PFSK-1 (cell line): ENCODE measurements at regions not wholly inside any gene's neighbourhood (a gene's known extent, or its start where the extent isn't known, plus 50 kb on each side); places are given as distances from the start of the nearest gene placed in this dataset.

Source experiments
- FOXP2 ChIP-seq: optimal IDR thresholded peaks from 2 replicates; pipeline ENCODE3; 2011; ENCODE audit warnings: borderline replicate concordance, control low read depth, inconsistent platforms; ENCODE audit not compliant: insufficient read depth; ENCODE audit errors: extremely low read length, extremely low read depth
- POLR2AphosphoS5 ChIP-seq: IDR thresholded peaks from 2 replicates; pipeline ENCODE4 v1.6.1; 2012; ENCODE audit warnings: low read depth, mild to moderate bottlenecking, control low read depth, low read length, moderate library complexity
- SIN3A ChIP-seq: IDR thresholded peaks from 2 replicates; pipeline ENCODE4 v1.6.1; 2012; ENCODE audit warnings: mild to moderate bottlenecking, low read length, moderate library complexity, borderline replicate concordance; ENCODE audit not compliant: insufficient read depth
- TAF1 ChIP-seq: IDR thresholded peaks from 2 replicates; pipeline ENCODE4 v1.6.1; 2012; ENCODE audit warnings: low read length, control low read depth, borderline replicate concordance; ENCODE audit not compliant: insufficient read depth
- TF ChIP-seq, protein P1 (sequence below), 2 experiments: IDR thresholded peaks; 2 replicates each; pipeline versions ENCODE4 v1.6.1 to v1.8.0; 2011 to 2012; ENCODE audit warnings: low read depth in 2 of 2, low read length in 2 of 2, control low read depth in 1 of 2, inconsistent platforms in 1 of 2, mild to moderate bottlenecking in 1 of 2, moderate library complexity in 1 of 2; ENCODE audit not compliant: insufficient read depth in 1 of 2

DNA sequence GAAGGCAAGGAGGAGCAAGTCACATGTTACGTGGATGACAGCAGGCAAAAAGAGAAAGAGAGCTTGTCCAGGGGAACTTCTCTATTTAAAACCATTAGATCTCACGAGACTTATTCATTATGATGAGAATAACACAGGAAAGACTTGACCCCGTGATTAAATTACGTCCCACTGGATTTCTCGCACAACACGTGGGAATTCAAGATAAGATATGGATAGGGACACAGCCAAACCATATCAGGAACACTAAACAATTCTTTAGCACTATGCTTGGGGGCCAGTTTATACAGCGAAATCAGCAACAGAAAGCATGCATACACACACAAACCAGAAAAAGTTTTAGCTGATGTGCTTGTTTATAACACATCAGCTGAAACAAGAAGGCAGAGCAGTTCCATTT lies 704.2 kb downstream of the OTOL1 start:
- TF ChIP-seq SIN3A (no peak), POLR2AphosphoS5 (no peak), FOXP2 (no peak), TAF1 (no peak)
- TF ChIP-seq, protein P1, sequence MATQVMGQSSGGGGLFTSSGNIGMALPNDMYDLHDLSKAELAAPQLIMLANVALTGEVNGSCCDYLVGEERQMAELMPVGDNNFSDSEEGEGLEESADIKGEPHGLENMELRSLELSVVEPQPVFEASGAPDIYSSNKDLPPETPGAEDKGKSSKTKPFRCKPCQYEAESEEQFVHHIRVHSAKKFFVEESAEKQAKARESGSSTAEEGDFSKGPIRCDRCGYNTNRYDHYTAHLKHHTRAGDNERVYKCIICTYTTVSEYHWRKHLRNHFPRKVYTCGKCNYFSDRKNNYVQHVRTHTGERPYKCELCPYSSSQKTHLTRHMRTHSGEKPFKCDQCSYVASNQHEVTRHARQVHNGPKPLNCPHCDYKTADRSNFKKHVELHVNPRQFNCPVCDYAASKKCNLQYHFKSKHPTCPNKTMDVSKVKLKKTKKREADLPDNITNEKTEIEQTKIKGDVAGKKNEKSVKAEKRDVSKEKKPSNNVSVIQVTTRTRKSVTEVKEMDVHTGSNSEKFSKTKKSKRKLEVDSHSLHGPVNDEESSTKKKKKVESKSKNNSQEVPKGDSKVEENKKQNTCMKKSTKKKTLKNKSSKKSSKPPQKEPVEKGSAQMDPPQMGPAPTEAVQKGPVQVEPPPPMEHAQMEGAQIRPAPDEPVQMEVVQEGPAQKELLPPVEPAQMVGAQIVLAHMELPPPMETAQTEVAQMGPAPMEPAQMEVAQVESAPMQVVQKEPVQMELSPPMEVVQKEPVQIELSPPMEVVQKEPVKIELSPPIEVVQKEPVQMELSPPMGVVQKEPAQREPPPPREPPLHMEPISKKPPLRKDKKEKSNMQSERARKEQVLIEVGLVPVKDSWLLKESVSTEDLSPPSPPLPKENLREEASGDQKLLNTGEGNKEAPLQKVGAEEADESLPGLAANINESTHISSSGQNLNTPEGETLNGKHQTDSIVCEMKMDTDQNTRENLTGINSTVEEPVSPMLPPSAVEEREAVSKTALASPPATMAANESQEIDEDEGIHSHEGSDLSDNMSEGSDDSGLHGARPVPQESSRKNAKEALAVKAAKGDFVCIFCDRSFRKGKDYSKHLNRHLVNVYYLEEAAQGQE (IDR thresholded peaks at IDR 0.05; ENCODE audit: insufficient read depth in 1 of 2, low read depth in 2 of 2, low read length in 2 of 2) = no peak

DNA sequence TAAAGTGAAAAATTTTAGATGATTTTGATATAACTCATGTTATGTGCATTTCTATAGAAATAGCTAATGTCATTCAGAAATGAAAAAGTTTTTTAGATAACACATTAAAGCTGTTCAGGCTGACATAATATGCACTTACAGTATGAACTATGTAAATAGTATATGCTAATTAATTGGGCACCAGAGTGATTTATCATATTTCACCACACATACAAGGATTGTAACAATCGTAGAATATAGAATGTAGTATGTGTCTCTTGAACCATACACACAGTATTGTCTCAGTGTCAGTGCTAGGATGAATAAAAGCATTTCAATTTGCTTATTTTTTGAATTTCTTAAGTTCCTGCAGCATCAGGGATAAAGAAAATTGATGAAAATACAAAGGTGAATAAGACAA lies 710.0 kb downstream of the OTOL1 start:
- TF ChIP-seq, protein P1 (IDR thresholded peaks at IDR 0.05; ENCODE audit: insufficient read depth in 1 of 2, low read depth in 2 of 2, low read length in 2 of 2) = no peak
- no peak for TF ChIP-seq POLR2AphosphoS5
- TF ChIP-seq TAF1 = no peak
- no peak for TF ChIP-seq FOXP2
- TF ChIP-seq SIN3A = no peak

DNA sequence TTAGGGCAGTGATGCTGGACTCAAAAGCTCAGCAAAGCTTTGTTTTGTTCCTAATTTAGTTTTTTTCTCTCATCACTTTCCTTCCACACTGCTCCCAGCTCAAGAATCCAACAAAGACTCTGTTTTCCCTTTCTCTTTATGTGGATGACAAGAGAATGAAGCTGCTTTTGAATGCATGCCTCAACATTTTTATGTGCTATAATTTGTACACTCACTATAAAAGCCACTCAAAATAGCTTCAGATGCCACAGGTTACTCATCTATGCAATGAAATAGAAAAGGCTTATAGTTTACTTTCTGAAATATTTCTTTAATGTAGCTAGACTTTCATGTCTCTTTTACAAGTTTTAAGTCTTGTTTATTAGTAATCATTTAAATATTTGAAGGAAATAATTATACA lies 714.9 kb downstream of the OTOL1 start:
- no peak for TF ChIP-seq TAF1
- TF ChIP-seq SIN3A = no peak

DNA sequence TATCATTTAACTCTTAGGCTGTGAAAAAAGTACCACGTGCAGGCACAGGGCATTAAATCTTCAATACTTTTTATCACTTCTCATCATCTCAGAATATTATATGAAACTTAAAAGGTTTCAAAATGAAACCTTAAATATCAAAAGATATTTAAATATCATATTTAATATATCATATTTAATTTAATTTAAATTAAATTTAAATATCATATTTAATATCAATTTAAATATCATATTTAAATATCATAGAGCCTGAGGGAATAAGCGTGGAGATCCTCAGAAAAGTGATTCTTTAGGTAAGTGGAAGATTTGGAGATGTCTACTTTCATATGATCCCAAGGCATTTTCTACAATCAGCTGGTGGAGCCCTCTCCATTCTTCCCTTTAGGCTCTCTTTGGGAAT lies 716.6 kb downstream of the OTOL1 start:
- TF ChIP-seq TAF1 = no peak
- TF ChIP-seq POLR2AphosphoS5 = no peak
- no peak for TF ChIP-seq SIN3A
- TF ChIP-seq, protein P1 (IDR thresholded peaks at IDR 0.05; ENCODE audit: insufficient read depth in 1 of 2, low read depth in 2 of 2, low read length in 2 of 2) = no peak
- no peak for TF ChIP-seq FOXP2

DNA sequence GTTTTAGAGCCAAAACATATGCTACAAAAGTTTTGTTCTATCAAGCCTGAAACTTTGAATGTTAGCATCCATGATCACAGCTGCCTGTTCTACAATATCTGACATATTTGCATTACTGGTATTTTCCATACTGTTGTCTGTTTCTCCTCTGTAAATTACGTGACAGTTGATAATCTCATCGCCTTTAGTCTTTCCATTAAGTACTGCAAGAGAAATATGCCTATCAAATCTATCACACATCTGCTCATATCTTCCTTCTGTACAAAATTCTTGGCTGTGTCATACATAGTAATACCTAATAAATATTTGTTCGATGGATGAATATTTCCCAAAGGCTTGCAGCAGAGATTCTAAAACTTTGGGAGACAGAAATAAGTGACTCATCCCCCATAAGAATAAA lies 717.3 kb downstream of the OTOL1 start:
- TF ChIP-seq SIN3A = no peak
- no peak for TF ChIP-seq TAF1
- TF ChIP-seq FOXP2 = no peak
- no peak for TF ChIP-seq POLR2AphosphoS5
- TF ChIP-seq, protein P1 (IDR thresholded peaks at IDR 0.05; ENCODE audit: insufficient read depth in 1 of 2, low read depth in 2 of 2, low read length in 2 of 2) = no peak
